ENCODE measurements at regions not wholly inside any gene's neighbourhood (a gene's known extent, or its start where the extent isn't known, plus 50 kb on each side); places are given as distances from the start of the nearest gene placed in this dataset.

GRCh38 chr5:2544003-2544402, 207.5 kb downstream of the IRX2 start:
- TF ChIP-seq CTCF (IDR thresholded peaks at IDR 0.05; ENCODE audit: low read length): no peak
- TF ChIP-seq EZH2 (IDR thresholded peaks at IDR 0.05; ENCODE audit: borderline replicate concordance, low read length): no peak

Measured in OCI-LY1 (cell line).